AG09319 (cell line): ENCODE measurements at regions not wholly inside any gene's neighbourhood (a gene's known extent, or its start where the extent isn't known, plus 50 kb on each side); places are given as distances from the start of the nearest gene placed in this dataset.

Experiments
- DNase-seq: peaks from one replicate; pipeline ENCODE4 v3.0.0-alpha.2; 2010; ENCODE audit warnings: low read depth; ENCODE audit errors: extremely low read depth
- TF ChIP-seq, protein P1 (sequence below): IDR thresholded peaks from 2 replicates; pipeline ENCODE4 v1.5.1; 2011; ENCODE audit warnings: low read depth, mild to moderate bottlenecking, inconsistent platforms, low read length, moderate library complexity

DNA sequence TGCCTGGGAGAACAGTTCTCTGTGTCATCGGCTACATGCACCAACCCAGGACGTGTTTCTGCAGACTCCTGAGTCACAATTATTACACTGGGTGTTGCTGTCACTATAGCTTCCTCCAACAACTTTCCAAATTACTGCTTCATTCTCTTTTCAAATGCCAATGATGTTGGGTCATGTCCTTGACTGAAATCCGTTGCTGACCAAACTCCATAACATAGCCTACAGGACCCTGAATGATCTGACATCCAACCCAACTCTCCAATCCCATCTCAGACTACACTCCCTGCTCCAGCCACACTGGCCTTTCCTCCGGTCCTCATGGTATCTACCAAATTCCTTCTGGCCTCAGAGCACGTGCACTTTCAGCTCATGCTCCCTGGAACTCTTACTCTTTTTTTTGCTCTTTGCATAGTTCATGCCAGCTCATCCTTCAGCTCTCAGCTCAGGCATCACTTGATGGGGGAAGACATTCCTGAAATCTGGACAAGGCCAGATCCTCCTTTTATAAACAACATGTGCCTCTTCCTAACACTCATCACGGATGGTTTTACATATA lies 108.8 kb upstream of the PTPRG start:
- no peak for DNase-seq
- TF ChIP-seq, protein P1, sequence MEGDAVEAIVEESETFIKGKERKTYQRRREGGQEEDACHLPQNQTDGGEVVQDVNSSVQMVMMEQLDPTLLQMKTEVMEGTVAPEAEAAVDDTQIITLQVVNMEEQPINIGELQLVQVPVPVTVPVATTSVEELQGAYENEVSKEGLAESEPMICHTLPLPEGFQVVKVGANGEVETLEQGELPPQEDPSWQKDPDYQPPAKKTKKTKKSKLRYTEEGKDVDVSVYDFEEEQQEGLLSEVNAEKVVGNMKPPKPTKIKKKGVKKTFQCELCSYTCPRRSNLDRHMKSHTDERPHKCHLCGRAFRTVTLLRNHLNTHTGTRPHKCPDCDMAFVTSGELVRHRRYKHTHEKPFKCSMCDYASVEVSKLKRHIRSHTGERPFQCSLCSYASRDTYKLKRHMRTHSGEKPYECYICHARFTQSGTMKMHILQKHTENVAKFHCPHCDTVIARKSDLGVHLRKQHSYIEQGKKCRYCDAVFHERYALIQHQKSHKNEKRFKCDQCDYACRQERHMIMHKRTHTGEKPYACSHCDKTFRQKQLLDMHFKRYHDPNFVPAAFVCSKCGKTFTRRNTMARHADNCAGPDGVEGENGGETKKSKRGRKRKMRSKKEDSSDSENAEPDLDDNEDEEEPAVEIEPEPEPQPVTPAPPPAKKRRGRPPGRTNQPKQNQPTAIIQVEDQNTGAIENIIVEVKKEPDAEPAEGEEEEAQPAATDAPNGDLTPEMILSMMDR, result no peak

DNA sequence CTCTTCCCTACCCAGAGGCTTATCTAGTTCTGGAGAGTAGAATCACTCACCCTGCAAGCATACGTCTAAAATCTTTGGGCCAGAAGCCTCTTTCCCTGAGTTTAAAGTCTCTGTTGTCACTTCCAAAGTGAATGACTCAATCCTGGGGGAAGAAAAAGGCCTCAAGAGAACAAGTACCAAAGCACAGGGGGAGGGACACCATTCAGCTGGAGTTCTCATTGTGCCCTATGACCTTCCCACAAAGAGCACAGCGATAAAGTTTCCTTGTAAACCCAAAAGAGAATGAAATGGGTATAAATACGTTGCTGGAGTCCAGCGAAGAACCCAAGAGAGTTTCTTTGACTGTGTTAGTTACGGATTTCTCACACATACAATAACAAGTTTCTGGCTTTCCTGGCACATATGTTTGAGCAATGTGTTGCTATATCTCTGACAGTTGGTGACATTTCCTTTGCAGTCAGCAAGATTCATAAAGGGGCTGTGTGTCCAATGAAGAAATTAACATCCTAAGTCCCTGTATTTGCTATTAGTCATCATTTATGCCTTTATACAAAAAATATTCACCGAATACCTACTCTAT lies 107.3 kb upstream of the PTPRG start:
- DNase-seq, result no peak
- TF ChIP-seq, protein P1, result no peak

DNA sequence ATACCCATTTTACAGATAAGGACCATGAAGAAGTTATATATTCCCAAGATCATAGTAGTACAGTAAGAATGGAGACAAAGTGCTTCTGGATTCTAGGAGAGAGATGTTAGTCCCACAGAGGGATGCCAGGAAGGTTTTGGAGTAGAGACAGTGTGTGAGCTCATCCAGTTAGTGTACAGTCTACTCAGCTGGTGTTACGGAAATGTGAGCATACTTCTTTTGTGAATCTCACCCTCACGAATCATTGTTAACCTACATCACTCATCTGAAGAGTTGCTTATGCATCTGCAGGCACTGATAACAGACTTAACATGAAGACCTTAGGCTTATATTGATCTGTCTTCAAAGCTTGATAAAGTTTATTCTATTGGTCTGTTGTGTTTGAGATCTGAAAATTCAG lies 106.6 kb upstream of the PTPRG start:
- no peak for DNase-seq

DNA sequence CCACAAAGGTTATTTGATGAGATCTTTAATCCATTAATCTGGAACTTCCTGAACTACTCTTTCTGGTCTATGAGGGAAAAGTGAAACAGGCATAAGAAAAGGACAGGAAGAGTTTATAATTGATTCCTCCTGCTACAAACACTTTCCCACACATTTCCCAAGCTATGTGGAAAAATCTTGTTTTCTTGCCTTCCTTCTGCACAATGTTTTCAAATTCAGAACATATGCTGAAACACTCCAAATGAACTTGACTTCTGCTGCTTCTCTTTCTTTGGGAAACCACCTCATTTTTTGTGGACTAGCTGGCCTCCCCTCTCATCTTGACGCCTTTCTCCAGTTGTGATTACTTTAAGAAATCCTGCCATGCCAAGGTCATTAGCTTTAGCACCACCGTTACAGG lies 100.7 kb upstream of the PTPRG start:
- DNase-seq, result no peak
- TF ChIP-seq, protein P1, result no peak

More for the DNA sequence above, 106.6 kb upstream of the PTPRG start:
- TF ChIP-seq, protein P1, result no peak

DNA sequence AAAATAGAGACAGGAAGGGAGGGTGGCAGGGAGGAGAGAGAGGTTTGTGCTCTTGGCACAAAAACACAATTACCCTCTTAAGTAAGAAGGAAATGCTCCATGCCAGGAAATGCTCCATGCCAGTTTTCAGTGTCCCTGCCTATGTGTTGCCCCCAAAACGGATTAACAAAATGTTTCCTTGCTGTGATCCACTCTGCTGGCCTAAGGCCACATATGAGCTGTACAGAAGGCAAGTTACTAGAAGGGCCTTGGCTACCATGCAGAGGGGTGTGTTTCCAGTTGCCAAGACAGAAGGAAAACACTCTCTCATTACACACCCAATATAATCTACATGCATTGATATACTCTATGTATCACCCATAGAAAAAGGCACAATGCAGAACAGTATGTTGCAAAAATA lies 98.2 kb upstream of the PTPRG start:
- TF ChIP-seq, protein P1, result no peak
- DNase-seq, result no peak

DNA sequence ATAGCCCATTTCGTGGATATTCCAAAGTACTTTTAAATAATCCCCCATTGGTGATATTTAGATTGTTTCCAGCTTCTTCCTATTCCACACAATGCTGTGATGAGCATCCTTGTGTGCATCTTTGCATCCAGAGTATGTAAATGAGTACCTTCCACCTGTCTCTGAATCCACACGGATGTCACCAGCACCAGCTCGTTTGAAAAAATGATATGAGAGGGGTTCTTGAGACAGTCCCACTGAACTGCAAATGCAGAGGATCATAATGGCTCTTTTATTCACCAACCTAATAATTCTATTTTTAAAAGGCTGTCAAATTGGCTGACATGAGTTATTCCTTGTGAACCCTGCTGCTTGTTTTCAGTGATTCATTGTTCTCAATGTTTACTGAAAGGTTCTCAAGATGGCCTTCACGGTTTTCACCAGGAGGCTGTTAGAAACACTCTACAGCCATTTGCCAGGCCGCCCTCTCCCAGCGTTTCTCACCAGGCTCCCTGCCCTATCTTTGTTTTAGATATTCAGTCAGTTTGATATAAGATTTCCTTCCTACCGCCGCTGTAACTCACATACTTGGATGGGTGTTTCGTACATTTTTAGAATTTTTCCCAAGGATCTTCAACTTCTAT lies 96.7 kb upstream of the PTPRG start:
- no peak for DNase-seq

DNA sequence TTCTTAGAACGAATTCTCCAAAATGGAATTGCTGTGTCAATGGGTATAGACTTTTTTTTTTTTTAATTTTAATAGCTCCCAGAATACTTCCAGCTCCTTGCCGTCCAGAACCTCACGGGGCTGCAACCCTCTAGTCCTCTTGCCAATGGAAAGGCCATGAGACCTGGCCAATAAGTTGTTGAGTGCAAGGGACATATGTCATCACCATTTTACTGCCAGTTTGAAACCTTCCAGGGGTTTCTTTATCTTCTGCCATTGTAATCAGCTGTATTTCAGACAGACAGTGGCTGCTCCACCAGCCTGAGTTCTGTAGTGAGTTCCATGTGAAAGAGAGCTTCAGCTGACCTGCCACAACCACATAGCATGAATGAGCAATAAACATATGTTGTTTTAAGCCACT lies 95.0 kb upstream of the PTPRG start:
- DNase-seq, result no peak
- TF ChIP-seq, protein P1, result no peak

More for the DNA sequence above, 96.7 kb upstream of the PTPRG start:
- TF ChIP-seq, protein P1, result no peak
